ENCODE measurements at regions not wholly inside any gene's neighbourhood (a gene's known extent, or its start where the extent isn't known, plus 50 kb on each side); places are given as distances from the start of the nearest gene placed in this dataset.
A peak's percentile ranks its signal among the peaks of the same experiment; 100 is the strongest.

DNA sequence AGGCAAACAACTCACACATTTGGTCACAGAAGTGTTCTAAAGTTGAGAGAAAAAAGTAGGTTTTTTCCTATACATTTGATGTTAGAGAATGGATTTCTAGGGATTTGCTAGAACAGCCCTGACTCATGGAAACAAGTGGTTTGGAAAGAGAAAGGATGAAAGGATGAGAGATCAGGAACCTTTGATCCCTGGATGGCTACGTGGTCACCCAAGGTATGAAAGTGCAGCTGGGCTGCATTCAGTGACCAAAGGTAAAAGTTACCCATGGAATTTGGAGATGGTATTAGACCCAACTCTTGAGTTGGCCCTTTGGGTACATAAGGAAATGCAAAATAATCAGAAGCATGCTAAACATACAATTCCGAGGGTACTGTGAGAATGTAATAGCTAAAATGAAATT, 61.3 kb upstream of the SPIN1 start:
- no peak for DNase-seq

DNA sequence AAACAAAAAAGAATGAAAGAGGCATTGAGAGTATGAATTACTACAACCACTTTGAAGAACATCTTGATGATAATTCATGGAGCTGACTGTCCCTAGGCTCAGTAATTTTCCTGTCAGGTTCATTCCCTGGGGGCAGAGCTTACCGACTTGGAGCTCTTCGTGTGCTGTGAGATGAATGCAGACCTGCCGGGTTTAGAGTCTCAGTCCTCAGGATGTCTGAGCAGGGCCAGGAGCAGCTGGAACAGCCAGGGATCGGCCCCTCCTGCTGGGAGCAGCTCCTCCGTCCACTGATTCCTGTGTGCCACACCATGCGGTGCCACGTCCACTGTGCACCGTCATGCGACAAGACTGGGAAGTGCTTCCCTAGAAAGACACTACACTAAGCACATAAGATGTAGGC, 62.2 kb upstream of the SPIN1 start:
- no peak for DNase-seq

DNA sequence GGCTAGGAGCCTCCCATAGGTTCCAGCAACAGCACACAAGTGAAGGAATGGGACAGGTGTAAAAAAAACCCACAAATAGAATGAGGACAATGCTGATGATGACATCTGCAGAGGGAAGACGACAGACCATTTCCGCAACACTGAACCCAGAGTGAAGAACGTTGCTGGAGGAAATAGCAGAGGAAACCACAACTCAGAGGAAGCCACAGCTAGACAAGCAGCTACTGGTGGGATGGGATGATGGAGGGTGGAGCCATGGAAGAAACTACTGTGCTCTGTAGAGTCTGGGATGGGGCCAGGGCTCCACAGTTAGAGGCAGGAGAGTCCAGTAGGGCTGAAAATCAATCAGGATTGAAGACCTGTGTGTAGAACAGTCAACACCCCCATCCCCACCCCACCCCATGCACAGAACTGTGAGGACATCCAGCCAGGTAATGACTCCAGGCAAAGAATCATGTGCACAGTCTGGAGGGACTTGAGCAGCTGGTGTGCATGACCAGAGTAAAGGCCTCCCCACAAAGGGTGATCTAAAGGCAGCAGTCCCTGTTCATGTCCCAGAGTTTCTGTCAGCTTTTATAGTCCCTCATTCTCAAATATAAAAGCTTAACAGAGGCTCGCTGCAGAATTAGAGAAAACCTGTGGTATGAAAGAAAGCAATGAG, 65.2 kb upstream of the SPIN1 start:
- peak; percentile 43 for DNase-seq

DNA sequence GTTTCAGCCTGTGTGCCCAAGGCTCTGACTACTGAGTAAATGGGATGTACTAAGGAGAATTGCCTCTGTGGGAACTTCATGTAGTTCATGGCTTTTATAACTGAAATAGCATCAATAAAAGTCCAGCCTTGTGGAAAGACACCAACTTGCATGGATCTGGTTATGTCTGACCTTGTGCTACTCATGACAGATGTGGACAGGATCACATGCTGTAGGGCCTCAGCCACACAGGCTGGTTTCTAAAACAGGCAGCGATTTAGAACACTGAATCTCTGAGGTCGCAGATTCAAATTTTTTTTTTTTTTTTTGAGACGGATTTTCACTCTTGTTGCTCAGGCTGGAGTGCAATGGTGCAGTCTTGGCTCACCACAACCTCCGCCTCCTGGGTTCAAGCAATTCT, 66.5 kb upstream of the SPIN1 start:
- DNase-seq, result no peak

DNA sequence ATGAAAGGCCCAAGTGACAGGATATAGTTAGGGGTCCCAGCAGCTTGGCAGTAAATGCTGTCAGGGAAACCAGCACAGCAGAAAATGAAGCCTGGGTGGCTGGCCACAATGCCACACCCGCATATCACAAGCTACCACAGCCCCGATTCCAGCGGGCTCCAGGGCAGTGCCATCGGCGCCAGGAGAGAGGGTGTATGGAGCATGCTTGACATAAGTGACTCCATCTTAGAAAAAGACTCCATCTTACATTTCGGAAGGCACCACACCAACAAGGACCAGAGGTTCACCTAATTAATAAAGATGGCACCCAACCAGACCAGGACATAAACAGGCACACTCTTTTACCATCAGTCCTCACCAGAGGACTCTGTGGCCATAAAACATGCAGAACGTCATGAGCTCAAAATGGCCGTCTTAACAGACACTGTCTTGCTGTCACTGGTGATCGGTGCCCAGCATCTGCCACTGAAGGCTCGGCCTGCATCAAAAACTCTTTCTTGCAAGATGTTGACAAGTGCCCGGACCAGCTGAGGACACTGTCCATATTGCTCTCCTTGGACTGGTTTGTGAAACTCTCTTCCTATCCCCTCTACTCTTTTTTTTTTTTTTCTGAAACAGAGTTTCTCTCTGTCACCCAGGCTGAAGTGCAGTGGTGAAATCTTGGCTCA, 67.4 kb upstream of the SPIN1 start:
- no peak for DNase-seq

DNA sequence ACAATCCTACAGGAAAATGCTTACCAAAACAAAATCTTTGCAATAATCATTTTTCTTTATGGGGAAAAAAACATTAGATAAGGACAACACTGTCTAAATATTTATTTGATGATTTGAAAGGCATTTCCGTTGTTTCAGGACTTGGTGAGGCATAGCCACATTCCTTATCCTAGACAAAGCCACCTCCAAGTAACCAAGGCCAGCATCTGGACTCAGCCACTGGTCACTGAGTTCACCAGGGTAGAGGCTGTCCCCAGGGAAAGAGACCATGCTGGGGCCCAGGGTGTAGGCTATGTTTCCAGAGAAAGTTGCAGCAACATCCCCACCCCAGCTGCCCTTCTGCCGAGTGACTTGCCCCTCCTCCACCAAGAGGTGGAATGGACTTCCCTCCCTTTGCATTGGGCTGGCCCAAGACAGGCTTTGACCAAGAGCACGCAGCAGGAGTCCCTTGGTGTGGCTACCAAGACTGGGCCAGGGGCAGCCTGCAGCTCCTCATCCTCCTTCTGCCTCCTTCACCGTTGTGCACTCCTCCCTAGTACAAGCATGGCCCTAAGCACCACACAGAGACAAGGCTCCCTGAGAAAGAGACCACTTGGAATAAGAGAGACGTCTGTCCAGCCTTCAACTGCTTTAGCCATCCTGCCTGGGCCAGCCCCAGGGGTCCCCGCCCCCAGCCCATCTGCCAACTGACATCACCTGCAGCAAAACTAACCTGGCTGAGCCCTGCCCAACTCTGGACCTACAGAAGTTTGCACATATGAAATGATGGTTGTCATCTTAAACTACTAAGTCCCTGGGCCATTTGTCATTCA, 68.1 kb upstream of the SPIN1 start:
- no peak for DNase-seq

DNA sequence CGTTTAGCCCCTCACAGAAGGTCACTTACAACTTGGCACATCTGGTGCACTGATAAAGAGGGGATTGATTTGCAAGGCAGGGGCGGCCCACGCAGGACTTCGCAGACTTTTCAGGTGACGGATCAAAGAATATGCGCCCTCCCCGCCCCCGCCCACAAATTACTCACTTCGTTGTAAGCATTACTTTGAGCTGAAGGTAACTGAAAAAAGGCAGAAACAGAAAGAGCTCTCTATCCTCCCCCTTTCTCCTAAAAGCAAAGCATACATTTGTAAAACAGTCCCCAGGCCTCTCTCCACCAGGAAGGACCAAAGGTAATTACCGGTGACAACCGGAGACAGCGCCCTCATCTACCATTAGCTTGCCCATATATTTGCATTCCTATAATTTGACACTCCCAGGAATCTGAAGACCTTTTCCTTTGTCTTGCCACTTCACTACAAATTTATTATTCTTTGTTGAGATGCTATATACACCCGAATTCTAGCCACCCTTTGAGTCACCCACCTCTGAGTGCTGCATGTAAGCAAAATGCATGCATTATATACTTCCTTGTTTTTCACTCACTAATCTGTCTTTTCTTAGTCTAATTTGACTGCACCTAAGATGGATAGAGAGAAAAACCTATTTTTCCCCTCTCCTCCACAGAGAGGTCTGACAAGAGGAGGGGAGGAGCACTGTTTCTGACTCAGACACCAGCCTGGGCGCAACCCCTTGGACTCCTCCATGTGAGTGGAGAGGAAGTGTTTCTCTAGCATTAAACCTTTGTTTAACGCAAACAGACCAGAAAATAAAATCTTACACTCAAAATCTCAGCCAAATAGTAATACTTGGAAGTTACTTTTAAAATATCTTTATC, 74.7 kb upstream of the SPIN1 start:
- DNase-seq, result no peak

DNA sequence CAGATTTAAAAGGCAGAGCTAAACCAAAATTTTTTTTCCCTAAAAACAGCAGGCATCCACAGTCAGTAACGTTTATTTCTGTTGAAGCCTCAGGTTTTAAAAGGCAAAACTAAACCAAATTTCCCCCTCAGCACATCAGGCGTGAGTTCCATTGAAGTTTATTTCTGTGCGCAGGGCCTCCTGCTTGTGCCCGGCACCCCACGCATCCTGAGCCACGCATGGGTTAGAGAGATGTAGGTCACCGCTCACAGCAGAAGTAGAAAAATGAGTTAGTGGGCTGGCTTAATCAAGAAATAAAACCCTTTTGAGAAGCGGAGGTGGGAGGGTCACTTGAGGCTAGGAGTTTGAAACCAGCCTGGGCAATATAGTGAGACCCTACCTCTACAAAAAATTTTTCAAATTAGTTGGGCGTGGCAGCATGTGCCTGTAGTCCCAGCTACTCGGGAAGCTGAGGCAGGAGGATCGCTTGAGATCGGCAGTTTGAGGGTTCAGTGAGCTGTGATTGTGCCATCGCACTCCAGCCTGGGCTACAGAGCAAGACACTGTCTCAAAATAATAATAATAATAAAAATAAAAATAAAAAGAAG, 75.6 kb upstream of the SPIN1 start:
- DNase-seq, result no peak

DNA sequence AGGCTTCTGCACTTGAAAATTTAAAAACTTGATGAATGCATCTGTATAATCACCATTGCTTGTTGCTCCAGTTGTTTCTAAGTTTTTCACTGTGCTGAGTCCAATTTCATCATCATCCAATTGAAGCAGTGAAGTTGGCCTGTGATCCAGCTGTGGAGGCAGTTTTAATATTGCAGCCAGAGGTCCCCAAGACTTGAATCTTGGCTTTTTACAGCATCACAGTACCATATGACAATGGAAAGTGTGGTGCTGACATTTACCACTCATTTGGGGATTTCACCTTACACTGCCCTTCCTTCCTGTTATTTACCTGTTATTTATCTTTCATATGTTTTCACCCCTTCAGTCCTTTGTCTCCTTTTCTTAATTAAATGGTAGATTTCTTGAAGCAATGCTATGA, 76.2 kb upstream of the SPIN1 start:
- no peak for DNase-seq

DNA sequence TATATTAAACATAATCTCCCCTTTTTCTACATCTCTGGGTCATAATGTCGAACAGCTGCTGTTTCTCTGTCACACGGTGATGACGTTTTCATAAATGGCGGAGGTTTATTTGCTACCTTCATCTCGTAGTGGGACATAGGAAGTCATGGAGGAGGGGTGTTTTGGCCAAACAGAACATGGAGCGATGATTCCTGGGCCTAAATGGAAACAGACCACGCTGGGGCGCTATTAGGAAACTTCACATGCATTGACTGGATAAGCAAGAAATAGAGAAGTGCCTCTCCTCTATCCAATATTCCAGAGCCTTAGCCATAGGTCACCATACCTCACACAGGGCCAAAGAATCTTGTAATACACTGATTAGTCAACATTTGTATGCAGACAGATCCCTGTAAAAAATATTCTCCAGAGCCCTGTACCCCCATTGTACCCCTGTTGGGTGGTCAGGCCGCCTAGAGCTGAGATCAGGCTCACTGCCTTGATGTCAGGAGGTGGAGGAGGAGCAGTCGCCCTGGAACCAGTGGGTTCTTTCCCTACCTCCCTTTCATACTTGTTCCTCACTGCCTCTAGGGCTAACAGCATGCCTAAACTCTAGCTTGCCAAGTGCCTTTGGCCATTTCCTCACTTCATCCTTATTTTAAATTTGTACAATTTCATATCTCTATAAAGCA, 77.8 kb upstream of the SPIN1 start:
- DNase-seq, result no peak

DNA sequence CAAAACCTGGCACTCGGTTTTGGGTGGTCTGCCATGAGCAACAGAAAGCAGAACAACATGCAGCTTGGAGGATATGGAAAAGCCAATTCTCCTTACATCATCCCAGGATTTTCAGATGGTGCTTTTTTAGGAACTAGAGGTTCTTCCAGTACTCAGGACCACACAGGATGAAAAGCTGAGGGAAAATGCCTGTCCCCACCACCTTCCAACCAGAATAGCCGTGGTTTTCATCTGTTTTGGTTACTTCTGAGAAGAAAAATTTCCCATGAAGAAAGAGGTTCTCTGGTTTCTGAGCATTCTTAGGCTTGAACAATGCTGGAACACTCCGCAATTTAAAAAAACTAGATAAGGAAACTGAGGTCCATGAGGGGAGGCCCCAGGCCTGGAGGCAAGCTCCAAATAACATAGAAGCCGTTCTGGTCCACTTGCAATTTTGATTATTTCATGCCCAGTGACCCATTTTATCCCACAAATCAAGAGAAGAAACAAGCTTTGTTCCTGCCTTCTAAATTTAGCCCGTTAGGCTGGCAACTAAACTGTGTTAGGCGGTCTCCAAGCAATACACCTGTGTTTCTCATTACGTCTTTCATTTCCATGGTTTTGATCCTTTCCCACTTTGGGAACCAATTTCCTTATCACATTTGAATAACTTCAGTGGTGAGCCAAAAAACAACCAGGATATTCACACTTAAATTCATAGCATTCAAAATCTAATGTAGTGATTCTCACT, 79.2 kb upstream of the SPIN1 start:
- no peak for DNase-seq

DNA sequence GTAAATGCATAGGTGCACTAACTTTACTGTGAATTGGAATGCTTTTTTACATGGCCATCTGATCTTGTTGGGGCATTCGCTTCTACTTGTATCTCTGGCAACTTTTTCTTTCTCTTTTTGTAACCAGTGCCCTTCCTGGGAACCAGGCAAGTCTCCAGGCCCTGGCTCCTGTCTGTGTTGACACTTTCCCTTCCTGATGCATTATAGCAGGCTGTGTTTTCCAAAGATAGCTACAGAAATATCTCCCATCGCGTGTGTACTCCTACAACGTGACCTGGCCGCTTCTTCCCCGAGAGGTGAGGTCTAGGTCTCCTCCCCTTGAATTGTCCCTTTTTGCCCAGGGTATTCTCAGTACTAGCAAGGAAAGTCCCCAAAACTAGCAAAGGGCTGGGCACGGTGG, 81.1 kb upstream of the SPIN1 start:
- DNase-seq, result no peak

DNA sequence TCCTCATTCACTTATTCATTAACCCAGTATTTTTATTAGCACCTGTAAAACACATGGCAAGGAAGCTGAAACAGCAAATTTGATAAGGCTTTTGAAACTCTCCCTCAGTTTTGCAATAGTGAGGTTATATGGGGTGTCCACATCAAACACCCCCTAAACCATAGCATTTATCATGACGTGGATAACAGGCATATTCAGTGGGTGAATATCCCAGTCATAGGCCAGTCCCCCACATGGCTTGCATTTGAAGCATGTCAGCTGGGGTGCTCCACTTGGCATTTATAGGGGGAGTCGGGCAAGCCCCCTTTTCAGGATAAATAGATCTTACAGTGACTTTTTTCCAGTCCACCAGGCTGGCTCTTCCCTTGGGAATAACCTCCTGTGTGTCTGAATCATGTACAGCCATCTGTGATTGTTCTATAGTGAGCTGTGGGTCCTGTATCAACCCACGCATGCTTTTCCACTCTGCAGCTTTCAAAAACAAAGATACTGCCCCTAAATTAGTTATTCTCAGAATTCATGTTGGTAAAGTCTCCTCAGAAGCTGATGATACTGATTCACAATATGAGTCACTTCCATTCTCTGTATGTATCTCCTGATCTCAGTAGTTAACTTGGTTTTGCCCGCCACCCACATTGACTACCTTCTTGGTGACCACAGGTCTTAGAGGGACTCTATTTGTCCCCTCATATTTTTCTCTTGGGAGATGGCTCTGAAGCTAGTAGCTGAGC, 84.4 kb upstream of the SPIN1 start:
- no peak for DNase-seq

DNA sequence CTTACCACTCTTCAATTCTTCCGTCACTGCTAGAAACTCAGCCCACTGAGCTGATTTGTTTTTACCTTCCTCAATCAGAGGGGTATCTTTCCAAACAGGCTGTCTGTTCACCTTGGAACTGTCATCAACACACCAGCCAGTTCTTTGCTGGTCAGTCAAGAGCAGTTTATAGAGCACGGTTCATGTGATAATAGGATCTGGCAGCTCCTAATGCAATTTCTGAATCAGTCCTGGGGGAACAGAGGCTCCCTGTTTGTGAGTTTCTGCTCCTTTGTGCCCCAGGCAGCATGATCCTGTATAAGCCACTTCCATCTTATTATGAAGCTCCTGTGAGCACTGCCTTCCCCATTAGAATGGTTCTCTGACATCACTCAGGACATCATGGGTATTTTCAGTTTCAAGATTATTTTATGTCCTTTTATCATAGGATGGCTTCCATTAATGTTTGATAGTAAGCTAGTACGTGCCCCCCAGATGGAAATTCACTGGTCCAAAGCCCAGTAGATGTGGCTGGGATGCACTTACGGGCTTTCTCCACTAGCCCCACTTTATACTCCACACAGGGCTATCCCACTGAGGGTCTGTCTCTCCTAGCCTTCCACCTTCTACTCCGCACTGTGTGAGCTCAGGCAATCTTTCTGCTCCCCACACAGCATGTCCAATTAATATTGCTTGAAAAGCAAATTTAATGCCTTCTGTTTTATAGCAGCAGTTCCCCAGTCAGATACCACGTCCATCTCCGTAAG, 85.5 kb upstream of the SPIN1 start:
- no peak for DNase-seq

DNA sequence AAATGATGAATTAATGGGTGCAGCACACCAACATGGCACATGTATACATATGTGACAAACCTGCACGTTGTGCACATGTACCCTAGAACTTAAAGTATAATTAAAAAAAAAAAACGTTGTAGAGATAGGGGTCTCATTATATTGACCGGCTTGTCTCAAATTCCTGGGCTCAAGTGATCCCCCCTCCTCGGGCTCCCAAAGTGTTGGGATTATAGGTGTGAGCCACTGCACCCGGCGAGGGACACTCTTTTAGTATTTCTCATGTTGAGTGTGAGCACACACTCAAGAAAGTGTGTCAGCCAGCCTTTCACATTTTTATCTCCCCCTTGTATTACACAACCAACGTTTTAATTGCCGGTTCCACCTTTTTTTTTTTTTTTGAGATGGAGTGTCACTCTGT, 87.7 kb upstream of the SPIN1 start:
- no peak for DNase-seq

DNA sequence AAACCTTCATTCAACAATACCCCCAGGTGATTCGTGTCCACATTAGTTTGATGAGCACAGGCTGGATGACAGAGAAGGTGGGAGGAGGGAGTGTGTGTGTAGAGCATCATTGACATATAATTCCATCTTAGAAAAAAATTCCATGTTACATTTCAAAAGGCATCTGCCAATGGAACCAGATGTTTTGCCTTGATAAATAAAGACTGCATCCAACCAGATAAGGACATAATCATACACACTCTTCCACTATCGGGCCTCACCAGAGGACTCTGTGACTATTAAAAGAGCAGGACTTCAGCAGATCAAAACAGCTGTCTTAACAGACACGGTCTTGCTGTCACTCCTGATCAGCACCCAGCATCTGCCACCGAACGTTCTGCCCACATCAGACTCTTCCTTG, 96.4 kb upstream of the SPIN1 start:
- no peak for DNase-seq

DNA sequence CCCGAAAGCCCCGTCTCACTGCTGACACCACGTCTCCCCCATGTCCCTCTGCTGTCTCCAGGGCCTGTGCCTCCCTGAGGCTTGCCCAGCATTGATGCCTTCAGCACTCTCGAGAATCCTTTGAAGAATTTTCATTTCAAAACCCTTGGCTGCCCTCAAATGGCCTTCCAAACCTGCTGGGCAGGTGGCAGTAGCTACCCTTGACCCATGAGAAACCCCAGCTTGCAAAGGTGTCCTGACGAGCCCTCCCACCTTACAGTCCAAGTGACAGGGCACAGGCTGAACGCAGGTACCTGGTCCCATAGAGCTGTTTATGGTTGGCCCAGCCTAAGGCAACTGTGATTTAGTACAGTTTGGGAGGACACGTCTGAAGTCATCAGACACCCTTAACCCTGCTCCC, 97.2 kb upstream of the SPIN1 start:
- no peak for DNase-seq

DNA sequence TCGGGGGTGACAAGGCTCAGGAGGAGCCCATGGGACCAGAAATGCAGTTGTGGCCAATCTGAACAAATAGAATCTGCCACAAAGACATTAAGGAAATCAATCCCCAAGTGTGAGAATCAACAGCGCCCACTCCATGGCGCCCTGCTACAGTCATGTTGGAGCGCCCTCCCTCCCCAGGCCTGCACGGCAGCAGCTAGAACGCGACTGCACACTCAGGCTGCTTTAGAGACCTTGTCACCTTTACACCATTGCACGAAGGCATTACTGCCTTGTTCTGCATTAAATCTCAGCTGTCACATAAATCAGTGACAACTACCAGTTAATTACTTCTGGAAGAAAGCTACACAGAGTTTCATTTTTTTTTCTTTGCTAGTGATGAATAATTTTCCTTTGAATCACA, 98.7 kb upstream of the SPIN1 start:
- DNase-seq, result no peak

DNA sequence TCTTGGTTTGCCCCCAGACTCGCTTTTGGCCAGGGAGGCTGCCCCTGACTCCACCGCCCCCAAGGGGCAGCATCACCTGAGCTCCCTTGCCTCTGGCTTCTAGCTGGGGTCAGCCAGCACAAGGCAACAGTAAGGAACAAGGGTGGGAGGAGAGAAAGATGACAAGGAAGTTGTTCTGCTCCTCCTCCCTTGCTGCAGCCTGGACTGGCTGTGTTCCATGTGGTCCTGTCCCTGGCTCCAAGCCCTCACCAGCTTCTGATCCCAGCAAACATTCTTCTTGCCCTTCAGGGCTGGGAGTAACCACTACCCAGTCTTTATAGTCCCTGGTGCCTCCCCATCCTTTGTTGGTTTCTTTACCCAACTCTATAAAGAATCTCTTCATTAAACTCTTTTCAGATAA, 100.3 kb upstream of the SPIN1 start:
- DNase-seq, result no peak

DNA sequence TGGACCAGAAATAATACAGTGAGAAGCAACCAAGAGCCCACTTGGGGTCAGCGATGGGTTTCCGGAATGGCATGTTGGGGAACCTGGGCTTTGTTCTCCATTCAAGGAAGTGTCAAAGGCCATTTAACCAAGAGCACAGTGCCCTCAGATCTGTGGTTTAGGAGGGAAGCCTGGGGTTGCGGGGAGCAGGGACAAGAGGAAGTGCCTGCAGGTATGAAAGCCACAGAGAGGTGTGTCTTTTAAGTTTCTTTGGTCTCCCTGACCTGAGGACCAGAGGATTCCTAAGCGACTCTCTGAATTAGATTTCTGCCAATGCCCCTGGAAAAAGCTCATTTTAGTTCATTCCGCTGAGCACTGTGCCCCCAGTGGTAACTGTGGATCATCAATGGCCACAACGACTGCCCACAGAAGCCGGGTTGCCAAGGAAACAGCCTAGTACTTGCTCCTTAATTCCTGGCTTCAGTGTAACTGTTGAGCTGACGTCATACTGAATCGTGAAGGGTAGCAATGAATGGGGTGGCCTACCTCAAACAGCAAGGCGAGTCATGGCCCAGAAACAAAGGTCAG, 107.3 kb upstream of the SPIN1 start:
- DNase-seq, result no peak

Measured in activated effector memory CD4-positive, alpha-beta T cell treated with Interleukin-2 at 50 U/mL for 16 hours (primary cell).